ENCODE measurements at regions not wholly inside any gene's neighbourhood (a gene's known extent, or its start where the extent isn't known, plus 50 kb on each side); places are given as distances from the start of the nearest gene placed in this dataset.

- no peak for DNase-seq
Observed at GRCh38 chr6:160911949-160912348, 79.6 kb upstream of the MAP3K4 start.

GRCh38 chr6:160912411-160912810 lies 79.2 kb upstream of the MAP3K4 start:
- DNase-seq, result no peak

GRCh38 chr6:160917572-160917971 lies 74.0 kb upstream of the MAP3K4 start:
- no peak for DNase-seq

DNA sequence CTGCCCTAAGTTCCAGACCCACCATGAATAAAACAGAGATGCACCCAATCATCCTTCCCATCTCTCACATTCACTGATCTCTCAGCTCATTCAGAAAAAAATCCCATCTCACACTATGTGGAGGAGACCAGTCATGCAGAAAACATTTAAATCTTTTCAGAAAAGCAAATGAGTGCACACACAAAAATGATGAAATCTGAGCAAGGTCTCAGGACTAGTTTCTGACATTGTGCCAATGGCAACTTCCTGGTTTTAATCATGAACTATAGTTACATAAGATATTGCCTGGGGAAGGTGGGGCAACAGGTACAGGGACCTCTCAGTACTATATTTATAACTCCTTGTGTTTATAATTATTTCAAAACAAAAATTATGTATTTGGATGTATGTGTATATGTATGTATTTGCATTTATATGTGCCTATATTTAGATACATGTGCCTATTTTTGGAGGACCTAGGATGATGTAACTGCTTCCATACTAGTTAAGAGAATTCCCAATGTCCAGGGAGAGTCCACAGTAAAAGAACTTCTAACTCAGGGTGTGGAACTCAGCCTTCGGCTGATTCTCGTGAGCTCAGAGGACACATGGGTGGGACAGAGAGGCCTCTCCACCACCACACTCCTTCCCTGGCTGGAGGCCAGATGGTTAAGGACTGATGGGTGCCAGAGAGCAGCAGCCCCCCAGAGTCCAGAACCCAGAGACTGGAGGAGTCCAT lies 71.7 kb upstream of the MAP3K4 start:
- DNase-seq, result no peak

GRCh38 chr6:160921095-160921494 lies 70.5 kb upstream of the MAP3K4 start:
- DNase-seq, result no peak

- DNase-seq, result no peak
Observed at GRCh38 chr6:160926281-160927276, 65.0 kb upstream of the MAP3K4 start.

DNA sequence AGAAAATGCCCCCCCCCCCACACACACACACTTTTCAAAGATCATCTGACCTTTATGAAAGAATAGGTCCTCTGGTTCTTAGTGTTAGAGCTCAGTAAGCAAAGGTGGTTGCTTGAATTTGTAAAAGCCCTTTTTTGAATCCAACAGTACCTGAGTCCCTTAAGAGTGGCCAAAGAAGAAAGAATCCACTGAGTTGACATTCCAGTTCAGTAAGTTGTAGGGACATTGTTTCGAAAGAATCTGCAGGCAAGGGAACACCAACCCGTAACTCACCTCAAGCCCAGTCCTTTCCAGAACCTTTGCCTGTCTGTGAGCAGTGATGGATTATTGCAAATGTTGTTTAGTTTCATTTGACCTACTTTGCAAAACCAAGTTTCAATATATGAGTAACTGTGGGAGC lies 64.2 kb upstream of the MAP3K4 start:
- DNase-seq, result no peak

- no peak for DNase-seq
Observed at GRCh38 chr6:160929361-160929760, 62.2 kb upstream of the MAP3K4 start.

DNA sequence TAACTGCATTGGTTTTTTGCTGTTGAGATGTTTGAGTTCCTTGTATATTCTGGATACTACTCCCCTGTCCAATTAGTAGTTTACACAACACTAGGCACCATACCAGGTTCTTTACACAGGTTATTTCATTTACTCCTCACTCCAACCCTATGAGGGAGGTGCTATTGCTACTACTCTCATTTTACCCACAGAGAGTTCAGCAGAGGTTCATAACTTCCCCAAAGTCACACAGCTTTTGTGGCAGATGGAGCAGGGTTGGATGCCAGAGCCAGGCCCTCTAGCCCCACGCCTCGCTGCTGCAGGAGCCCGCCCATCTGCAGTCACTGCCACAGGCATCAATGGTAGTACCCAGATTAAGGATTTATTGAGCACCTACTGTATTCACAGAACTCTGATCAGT lies 61.7 kb upstream of the MAP3K4 start:
- no peak for DNase-seq

- DNase-seq, result peak; percentile 44 to 50
Observed at GRCh38 chr6:160930547-160931377, 60.8 kb upstream of the MAP3K4 start.

GRCh38 chr6:160931378-160932310 lies 59.9 kb upstream of the MAP3K4 start:
- no peak for DNase-seq

DNA sequence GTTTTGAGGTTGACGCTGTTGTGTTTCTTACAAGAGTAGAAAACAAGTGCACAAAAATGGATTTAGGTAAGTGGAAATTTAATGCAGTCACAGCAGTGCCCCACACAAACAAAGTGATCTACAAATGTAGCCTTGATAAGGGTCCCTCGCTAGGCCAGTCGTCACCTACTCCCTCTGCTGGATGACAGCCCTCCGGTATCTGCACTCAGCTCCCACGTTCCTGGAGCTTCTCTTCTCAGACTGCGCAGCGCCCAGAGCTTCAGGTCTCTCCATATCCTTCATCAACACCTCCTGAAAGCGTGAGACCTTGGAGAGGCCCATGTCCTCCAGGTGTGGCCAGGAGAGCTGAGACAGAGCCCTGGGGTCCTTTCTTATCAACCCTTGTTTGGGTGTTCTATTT lies 58.3 kb upstream of the MAP3K4 start:
- no peak for DNase-seq

DNA sequence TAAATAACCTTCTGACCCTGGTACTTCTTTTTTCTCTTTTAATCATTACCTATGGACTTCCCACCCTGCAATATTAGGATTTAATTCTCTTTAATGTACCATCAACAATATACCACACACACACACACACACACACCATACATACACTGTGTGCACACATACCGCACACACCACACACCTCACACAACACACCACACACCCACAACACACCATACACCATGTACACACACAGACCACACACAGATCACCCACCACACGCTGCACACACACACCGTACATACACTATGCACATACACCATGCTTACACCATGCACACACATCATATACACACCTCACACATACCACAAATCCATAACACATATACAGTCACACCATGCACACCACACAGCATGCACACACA lies 57.4 kb upstream of the MAP3K4 start:
- no peak for DNase-seq

DNA sequence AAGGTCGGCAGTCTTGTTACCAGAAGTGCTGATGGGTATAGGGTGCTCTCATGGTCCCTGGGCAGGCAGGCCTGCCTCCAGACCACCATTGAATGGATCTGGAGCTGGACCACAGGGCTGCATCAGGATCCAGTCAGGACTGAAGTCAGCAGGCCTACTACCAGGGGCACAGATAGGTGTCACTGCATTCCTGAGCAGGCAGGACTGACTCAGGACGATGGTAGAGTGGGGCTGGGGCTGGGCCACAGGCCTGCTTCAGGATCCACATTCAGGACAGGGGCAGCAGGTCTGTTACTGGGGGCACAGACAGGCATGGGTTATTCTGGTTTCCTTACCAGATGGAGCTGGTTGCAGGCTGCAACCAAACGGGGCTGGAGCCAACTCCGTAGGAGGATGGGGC lies 51.4 kb upstream of the MAP3K4 start:
- DNase-seq, result no peak
